HFFc6 (cell line): ENCODE measurements at regions not wholly inside any gene's neighbourhood (a gene's known extent, or its start where the extent isn't known, plus 50 kb on each side); places are given as distances from the start of the nearest gene placed in this dataset.
"Not testable (repeated sequence)": the region's sequence is repeated elsewhere in the genome, so short reads cannot be mapped to it uniquely, and the experiment has no call there.

Experiments
- DNase-seq: peaks from one replicate; pipeline ENCODE4 v3.0.0-alpha.2; 2018
- H3K27ac Mint-ChIP-seq: 2 replicates; pipeline ENCODE4 v1.8.0; 2020; ENCODE audit warnings: mild to moderate bottlenecking, mixed read lengths
- H3K27me3 Mint-ChIP-seq: 2 replicates; pipeline ENCODE4 v1.8.0; 2021; ENCODE audit warnings: mild to moderate bottlenecking, moderate library complexity, mixed read lengths; ENCODE audit not compliant: insufficient read depth
- H3K36me3 Mint-ChIP-seq: 2 replicates; pipeline ENCODE4 v1.8.0; 2021; ENCODE audit warnings: low read depth, mixed read lengths
- H3K4me1 Mint-ChIP-seq: 2 replicates; pipeline ENCODE4 v1.8.0; 2020; ENCODE audit warnings: low read depth, mixed read lengths
- H3K4me3 Mint-ChIP-seq: 2 replicates; pipeline ENCODE4 v1.8.0; 2020; ENCODE audit warnings: mild to moderate bottlenecking, moderate library complexity, mixed read lengths
- H3K9me3 Mint-ChIP-seq: 2 replicates; pipeline ENCODE4 v1.8.0; 2020; ENCODE audit warnings: mild to moderate bottlenecking, mixed read lengths
- TF ChIP-seq, protein P1 (sequence below): fragments of 200-600 bp; sonication (generic); IDR thresholded peaks from 2 replicates; pipeline ENCODE4 v1.5.0; 2021; ENCODE audit warnings: antibody characterized with exemption, mild to moderate bottlenecking

DNA sequence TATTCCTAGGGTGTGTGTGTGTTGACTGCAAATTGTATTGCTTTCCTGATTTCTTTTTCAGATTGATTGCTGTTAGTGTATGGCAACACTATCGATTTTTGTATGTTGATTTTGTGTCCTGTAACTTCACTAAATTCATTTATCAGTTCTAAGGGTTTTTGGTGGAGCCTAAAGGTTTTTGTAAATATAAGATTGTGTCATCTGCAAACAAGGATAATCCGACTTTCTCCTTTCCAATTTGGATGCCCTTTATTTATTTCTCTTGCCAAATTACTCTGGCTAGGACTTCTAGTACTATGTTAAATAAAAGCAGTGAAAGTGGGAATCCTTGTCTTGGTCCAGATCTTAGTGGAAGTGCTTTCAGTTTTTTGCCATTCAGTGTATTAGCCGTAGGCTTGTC is 340.9 kb upstream of the KLF4 start:
- TF ChIP-seq, protein P1, sequence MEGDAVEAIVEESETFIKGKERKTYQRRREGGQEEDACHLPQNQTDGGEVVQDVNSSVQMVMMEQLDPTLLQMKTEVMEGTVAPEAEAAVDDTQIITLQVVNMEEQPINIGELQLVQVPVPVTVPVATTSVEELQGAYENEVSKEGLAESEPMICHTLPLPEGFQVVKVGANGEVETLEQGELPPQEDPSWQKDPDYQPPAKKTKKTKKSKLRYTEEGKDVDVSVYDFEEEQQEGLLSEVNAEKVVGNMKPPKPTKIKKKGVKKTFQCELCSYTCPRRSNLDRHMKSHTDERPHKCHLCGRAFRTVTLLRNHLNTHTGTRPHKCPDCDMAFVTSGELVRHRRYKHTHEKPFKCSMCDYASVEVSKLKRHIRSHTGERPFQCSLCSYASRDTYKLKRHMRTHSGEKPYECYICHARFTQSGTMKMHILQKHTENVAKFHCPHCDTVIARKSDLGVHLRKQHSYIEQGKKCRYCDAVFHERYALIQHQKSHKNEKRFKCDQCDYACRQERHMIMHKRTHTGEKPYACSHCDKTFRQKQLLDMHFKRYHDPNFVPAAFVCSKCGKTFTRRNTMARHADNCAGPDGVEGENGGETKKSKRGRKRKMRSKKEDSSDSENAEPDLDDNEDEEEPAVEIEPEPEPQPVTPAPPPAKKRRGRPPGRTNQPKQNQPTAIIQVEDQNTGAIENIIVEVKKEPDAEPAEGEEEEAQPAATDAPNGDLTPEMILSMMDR = no peak
- no peaks in the 10 kb centered on the region for H3K36me3 Mint-ChIP-seq
- H3K27me3 Mint-ChIP-seq = peaks cover 5% of the 10 kb centered on the region
- H3K4me3 Mint-ChIP-seq = no peak overlapping the region
- no peak for DNase-seq
- no peaks in the 10 kb centered on the region for H3K9me3 Mint-ChIP-seq
- H3K27ac Mint-ChIP-seq = no peak overlapping the region
- H3K4me1 Mint-ChIP-seq = no peaks in the 10 kb centered on the region

DNA sequence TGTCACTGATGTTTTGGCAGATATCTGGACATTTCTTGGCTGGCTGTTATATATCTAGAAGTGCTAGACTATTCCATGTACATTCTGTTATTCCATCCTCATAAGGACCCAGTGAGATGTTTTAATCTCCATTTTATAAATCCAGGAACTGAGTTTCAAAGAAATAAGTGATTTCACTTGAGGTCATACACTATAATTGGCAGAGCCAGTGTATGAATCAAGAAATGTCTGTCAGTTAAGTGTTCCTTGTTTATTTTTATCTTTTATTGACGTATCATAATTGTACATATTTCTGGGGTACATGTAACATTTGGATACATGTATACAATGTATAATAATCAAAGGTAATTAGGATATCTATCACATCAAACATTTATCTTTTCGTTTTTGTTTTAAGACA is 338.3 kb upstream of the KLF4 start:
- no peak overlapping the region for H3K4me3 Mint-ChIP-seq
- TF ChIP-seq, protein P1 = no peak
- DNase-seq = no peak
- no peak overlapping the region for H3K27ac Mint-ChIP-seq
- H3K4me1 Mint-ChIP-seq = no peaks in the 10 kb centered on the region
- H3K9me3 Mint-ChIP-seq = no peaks in the 10 kb centered on the region
- peaks cover 8% of the 10 kb centered on the region for H3K27me3 Mint-ChIP-seq
- no peaks in the 10 kb centered on the region for H3K36me3 Mint-ChIP-seq

DNA sequence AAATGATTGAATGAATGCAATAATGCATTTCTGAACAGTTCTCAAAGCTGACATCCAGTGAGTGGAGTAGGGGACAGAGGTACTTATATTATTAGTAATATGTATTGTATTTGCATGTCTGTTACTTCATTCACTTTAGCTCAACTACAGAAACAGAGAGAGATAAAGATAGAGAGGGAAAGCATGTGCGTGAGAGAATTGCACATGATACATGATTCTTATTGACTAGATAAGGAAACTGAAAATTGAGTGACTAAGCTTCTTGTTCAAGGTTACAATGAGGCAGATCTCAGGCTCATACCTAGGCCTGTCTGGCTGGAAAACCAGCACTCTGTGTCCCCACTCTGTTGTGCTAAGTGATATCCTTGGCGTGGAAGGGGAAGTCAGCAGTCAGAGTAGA is 337.7 kb upstream of the KLF4 start:
- Mint-ChIP-seq H3K4me3 (no peak overlapping the region), H3K27ac (no peak overlapping the region), H3K9me3 (no peaks in the 10 kb centered on the region), H3K27me3 (peaks cover 8% of the 10 kb centered on the region), H3K4me1 (no peaks in the 10 kb centered on the region), H3K36me3 (no peaks in the 10 kb centered on the region)
- TF ChIP-seq, protein P1 = no peak
- no peak for DNase-seq

DNA sequence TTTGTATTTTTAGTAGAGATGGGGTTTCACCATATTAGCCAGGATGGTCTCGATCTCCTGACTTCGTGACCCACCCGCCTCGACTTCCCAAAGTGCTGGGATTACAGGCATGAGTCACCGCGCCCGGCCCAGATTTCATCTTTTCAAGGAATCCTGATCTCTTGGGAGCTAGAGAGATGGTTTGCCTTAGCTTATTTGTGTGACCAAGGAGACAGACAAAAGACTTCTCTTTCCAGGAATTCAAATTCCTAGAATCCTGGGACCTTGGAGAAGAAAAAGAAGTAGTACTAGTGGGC is 337.1 kb upstream of the KLF4 start:
- H3K9me3 Mint-ChIP-seq, H3K36me3 Mint-ChIP-seq: not testable (repeated sequence)

DNA sequence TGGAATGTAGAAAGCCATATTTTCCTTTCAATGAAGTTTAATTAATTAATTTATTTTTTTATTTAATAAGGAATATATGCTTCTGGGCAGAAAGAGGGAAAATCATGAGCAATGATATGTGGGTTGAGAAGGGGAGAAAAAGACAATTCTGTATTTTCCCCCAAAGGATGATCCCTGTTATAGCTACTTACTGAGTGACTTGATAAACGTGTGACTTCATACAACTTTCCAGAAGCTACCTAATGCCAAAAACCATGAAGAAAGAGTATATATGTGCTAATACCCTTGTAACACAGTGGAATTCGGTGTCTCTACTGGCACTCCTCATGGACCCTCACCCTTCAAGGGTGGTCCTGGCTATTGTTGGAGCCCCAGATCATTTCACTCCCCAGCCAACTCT is 335.0 kb upstream of the KLF4 start:
- Mint-ChIP-seq H3K36me3 (no peaks in the 10 kb centered on the region), H3K4me3 (no peak overlapping the region), H3K27ac (no peak overlapping the region), H3K27me3 (peaks cover 15% of the 10 kb centered on the region), H3K4me1 (no peaks in the 10 kb centered on the region), H3K9me3 (no peaks in the 10 kb centered on the region)
- DNase-seq = no peak
- TF ChIP-seq, protein P1 = no peak

More for the DNA sequence above, 337.1 kb upstream of the KLF4 start:
- H3K4me1 Mint-ChIP-seq, DNase-seq, H3K27ac Mint-ChIP-seq, H3K4me3 Mint-ChIP-seq, H3K27me3 Mint-ChIP-seq: not testable (repeated sequence)

DNA sequence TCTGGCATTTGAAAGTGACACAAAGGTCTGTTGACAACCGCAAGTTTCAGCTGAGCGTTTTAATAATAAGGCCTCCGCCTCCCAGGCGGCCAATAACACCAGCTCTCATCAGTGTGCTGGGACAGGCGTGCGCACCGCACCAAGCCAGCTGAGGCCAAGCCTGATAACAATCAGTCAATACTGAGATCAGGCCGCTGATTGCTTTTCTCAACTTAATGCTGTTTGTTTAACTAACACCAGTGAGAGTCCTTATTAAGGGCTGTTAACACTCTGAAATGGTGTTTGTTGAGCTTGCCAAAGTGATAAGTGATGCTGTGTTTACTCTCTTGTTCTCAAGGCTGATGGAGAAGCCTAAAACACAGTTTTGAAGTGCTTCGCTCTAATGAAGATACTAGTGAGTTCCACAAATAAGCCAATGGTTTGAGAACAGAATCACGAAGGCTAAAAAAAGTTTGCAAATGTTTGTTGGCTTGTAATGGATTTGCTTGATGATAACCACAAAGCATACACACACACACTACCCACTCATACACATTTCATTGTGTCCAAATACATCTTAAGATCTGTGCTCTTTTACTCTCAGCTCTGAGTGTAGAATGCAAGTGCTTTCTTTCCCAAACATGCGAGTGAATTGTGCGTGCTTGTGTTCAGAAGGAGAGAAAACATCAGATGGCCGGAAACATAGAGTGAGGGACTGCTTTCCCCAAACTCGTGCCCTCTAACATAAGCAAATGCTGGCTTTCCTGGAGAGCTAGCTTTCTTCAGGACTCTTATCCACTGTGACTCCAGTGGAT is 330.4 kb upstream of the KLF4 start:
- Mint-ChIP-seq H3K4me1 (no peaks in the 10 kb centered on the region), H3K36me3 (no peaks in the 10 kb centered on the region), H3K4me3 (no peak overlapping the region), H3K27me3 (peaks cover 15% of the 10 kb centered on the region), H3K27ac (no peak overlapping the region), H3K9me3 (no peaks in the 10 kb centered on the region; the same call in 1 of the 2 replicates)
- TF ChIP-seq, protein P1 = no peak
- DNase-seq = no peak

DNA sequence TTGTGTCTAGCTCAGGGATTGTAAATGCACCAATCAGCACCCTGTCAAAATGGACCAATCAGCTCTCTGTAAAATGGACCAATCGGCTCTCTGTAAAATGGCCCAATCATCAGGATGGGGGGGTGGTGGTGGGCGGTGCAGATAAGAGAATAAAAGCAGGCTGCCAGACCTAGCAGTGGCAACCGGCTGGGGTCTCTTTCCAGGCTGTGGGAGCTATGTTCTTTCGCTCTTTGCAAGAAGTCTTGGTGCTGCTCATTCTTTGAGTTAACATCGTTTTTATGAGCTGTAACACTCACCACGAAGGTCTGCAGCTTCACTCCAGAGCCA is 328.9 kb upstream of the KLF4 start:
- H3K27me3 Mint-ChIP-seq = peaks cover 13% of the 10 kb centered on the region
- H3K4me1 Mint-ChIP-seq, H3K4me3 Mint-ChIP-seq: not testable (repeated sequence)

DNA sequence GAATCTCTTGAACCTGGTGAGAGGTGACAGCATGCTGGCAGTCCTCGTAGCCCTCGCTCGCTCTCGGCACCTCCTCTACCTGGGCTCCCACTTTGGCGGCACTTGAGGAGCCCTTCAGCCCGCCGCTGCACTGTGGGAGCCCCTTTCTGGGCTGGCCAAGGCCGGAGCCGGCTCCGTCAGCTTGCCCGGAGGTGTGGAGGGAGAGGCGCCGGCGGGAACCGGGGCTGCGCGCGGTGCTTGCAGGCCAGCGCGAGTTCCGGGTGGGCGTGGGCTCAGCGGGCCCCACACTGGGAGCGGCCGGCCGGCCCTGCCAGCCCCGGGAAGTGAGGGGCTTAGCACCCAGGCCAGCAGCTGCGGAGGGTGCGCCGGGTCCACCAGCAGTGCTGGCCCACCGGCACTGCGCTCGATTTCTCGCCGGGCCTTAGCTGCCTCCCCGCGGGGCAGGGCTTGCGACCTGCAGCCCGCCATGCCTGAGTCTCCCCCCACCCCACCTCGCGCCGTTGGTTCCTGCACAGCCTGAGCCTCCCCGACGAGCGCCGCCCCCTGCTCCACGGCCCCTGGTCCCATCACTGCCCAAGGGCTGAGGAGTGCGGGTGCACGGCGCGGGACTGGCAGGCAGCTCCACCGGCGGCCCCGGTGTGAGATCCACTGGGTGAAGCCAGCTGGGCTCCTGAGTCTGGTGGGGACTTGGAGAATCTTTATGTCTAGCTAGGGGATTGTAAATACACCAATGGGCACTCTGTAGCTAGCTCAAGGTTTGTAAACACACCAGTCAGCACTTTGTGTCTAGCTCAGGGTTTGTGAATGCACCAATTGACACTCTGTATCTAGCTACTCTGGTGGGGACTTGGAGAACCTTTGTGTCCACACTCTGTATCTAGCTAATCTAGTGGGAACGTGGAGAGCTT is 328.3 kb upstream of the KLF4 start:
- not testable (repeated sequence) for H3K27ac Mint-ChIP-seq, H3K4me3 Mint-ChIP-seq, DNase-seq, H3K9me3 Mint-ChIP-seq, H3K4me1 Mint-ChIP-seq, H3K36me3 Mint-ChIP-seq
- H3K27me3 Mint-ChIP-seq = peaks cover 13% of the 10 kb centered on the region

More for the DNA sequence above, 328.9 kb upstream of the KLF4 start:
- H3K9me3 Mint-ChIP-seq, H3K27ac Mint-ChIP-seq, DNase-seq, H3K36me3 Mint-ChIP-seq: not testable (repeated sequence)
